ENCODE measurements at regions not wholly inside any gene's neighbourhood (a gene's known extent, or its start where the extent isn't known, plus 50 kb on each side); places are given as distances from the start of the nearest gene placed in this dataset.

DNA sequence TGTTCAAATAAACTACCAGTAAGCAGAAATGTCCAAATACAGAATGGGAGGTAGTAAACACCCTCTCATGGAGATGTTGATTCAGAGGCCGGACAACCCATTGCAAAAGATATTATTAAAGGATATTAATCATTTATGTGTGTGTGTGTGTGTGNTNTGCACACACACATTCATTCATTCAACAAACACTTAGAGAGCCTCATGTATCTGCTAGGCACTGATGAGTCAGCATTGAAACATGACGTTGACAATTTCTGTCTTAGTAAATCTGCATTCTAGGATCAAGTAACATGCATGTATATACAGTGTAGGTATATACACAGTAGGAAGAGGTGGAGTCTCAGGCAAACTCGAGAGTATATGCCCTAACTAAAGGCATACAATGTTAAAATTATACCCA, 187.0 kb downstream of the ZNF365 start:
- H3K36me3 Mint-ChIP-seq (ENCODE audit: insufficient read depth, unreplicated experiment): no peaks in the 10 kb centered on the region
- no peaks in the 10 kb centered on the region for H3K9me3 Mint-ChIP-seq (ENCODE audit: low read depth, unreplicated experiment)
- H3K4me1 Mint-ChIP-seq (ENCODE audit: low read depth, unreplicated experiment): peaks cover 10% of the 10 kb centered on the region
- CTCF ChIA-PET: interaction anchor here (0.7 kb wide), 1 partner anchor 20 kb away, joined by 3 read pairs; no protein-coding TSS in a partner anchor
- TF ChIP-seq, protein P1, sequence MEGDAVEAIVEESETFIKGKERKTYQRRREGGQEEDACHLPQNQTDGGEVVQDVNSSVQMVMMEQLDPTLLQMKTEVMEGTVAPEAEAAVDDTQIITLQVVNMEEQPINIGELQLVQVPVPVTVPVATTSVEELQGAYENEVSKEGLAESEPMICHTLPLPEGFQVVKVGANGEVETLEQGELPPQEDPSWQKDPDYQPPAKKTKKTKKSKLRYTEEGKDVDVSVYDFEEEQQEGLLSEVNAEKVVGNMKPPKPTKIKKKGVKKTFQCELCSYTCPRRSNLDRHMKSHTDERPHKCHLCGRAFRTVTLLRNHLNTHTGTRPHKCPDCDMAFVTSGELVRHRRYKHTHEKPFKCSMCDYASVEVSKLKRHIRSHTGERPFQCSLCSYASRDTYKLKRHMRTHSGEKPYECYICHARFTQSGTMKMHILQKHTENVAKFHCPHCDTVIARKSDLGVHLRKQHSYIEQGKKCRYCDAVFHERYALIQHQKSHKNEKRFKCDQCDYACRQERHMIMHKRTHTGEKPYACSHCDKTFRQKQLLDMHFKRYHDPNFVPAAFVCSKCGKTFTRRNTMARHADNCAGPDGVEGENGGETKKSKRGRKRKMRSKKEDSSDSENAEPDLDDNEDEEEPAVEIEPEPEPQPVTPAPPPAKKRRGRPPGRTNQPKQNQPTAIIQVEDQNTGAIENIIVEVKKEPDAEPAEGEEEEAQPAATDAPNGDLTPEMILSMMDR (IDR thresholded peaks at IDR 0.05; ENCODE audit: unreplicated experiment): no peak
- intact Hi-C loops (cut with micrococcal nuclease; ENCODE audit: unreplicated experiment): no loop called here
- BruUV-seq (replicated peaks): no TSS peak
- H3K27ac Mint-ChIP-seq (ENCODE audit: unreplicated experiment): no peak overlapping the region
- H3K27me3 Mint-ChIP-seq (ENCODE audit: unreplicated experiment): peaks cover 25% of the 10 kb centered on the region
- H3K4me3 Mint-ChIP-seq (ENCODE audit: low read depth, unreplicated experiment): no peak overlapping the region
- no peak for DNase-seq

DNA sequence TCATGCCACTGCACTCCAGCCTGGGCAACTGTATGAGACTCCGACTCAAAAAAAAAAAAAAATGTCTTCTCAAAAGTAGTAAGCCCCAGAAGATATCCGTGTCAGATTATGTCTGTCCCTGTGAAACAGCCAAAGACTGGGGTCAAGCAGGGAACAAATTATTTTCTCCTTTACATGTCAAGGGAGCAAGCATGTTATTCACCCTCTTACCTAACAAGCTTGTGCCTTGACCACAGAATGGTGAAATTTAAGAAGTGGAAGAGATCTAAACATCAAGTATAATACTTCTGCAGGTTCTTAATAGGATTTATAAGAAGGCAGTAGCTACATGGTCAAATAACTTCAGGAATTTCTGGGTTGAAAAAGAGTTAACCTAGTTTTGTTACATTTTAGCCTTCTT, 187.9 kb downstream of the ZNF365 start:
- Mint-ChIP-seq H3K9me3 (ENCODE audit: low read depth, unreplicated experiment) (no peaks in the 10 kb centered on the region), H3K27ac (ENCODE audit: unreplicated experiment) (no peak overlapping the region), H3K4me1 (ENCODE audit: low read depth, unreplicated experiment) (peaks cover 10% of the 10 kb centered on the region), H3K4me3 (ENCODE audit: low read depth, unreplicated experiment) (no peak overlapping the region), H3K27me3 (ENCODE audit: unreplicated experiment) (peaks cover 25% of the 10 kb centered on the region), H3K36me3 (ENCODE audit: insufficient read depth, unreplicated experiment) (no peaks in the 10 kb centered on the region)
- no TSS peak for BruUV-seq (replicated peaks)
- TF ChIP-seq, protein P1 (IDR thresholded peaks at IDR 0.05; ENCODE audit: unreplicated experiment): no peak
- no peak for DNase-seq
- intact Hi-C loops (cut with micrococcal nuclease; ENCODE audit: unreplicated experiment): no loop called here
- CTCF ChIA-PET: no interaction called here

DNA sequence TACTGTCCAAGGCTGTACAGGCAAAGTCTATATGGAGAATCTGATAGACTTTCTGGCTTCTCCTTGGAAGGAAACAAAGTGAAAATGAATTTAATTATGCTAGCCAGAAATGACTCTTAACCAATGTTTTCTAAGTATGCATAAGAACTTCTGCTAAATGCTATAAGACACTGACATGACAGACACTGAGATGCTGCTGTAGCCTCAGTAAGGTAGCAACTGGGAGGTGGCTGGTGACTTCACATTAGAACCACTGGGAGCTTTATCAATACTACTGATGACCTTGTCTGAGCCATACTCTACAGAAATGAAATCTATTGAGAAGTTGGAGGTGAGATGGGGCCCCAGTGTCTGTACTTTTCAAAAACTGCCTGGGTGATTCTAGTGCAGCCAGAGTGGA, 188.6 kb downstream of the ZNF365 start:
- no peak for DNase-seq
- TF ChIP-seq, protein P1 (IDR thresholded peaks at IDR 0.05; ENCODE audit: unreplicated experiment): no peak
- no peaks in the 10 kb centered on the region for H3K9me3 Mint-ChIP-seq (ENCODE audit: low read depth, unreplicated experiment)
- no peak overlapping the region for H3K4me3 Mint-ChIP-seq (ENCODE audit: low read depth, unreplicated experiment)
- no peaks in the 10 kb centered on the region for H3K36me3 Mint-ChIP-seq (ENCODE audit: insufficient read depth, unreplicated experiment)
- H3K27me3 Mint-ChIP-seq (ENCODE audit: unreplicated experiment): peaks cover 24% of the 10 kb centered on the region
- peaks cover 10% of the 10 kb centered on the region for H3K4me1 Mint-ChIP-seq (ENCODE audit: low read depth, unreplicated experiment)
- H3K27ac Mint-ChIP-seq (ENCODE audit: unreplicated experiment): no peak overlapping the region
- CTCF ChIA-PET: no interaction called here
- BruUV-seq (replicated peaks): no TSS peak
- intact Hi-C loops (cut with micrococcal nuclease; ENCODE audit: unreplicated experiment): no loop called here

DNA sequence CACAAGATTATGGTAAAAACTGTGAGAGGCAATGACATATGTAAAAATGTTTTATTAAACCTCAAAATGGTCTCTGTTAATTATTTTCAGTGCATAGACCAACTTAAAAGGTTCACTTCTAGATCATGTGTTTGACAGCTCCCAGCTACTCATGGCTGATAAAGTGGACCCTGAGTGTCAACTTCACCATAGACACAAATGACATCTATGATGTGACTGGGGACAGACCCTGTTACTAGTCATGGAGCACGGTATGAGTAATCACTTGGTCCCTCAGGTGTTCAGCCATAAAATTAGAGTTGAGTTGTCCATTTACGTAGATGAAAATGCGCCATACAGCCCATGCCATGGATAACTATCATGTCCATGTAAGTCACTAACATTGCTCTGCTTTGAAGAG, 199.8 kb downstream of the ZNF365 start:
- DNase-seq: no peak
- H3K4me3 Mint-ChIP-seq (ENCODE audit: low read depth, unreplicated experiment): no peak overlapping the region
- BruUV-seq (replicated peaks): no TSS peak
- no peaks in the 10 kb centered on the region for H3K36me3 Mint-ChIP-seq (ENCODE audit: insufficient read depth, unreplicated experiment)
- intact Hi-C loops (cut with micrococcal nuclease; ENCODE audit: unreplicated experiment): loop anchor here (5.0 kb wide), 1 partner anchor 82 kb away; no protein-coding TSS in a partner anchor
- H3K27me3 Mint-ChIP-seq (ENCODE audit: unreplicated experiment): peaks cover 32% of the 10 kb centered on the region
- no peaks in the 10 kb centered on the region for H3K4me1 Mint-ChIP-seq (ENCODE audit: low read depth, unreplicated experiment)
- no peak overlapping the region for H3K27ac Mint-ChIP-seq (ENCODE audit: unreplicated experiment)
- TF ChIP-seq, protein P1 (IDR thresholded peaks at IDR 0.05; ENCODE audit: unreplicated experiment): no peak
- H3K9me3 Mint-ChIP-seq (ENCODE audit: low read depth, unreplicated experiment): no peaks in the 10 kb centered on the region
- CTCF ChIA-PET: interaction anchor here (0.6 kb wide), 1 partner anchor 448 kb away, joined by 5 read pairs; no protein-coding TSS in a partner anchor

All from Calu3 (cell line).